ENCODE measurements at regions not wholly inside any gene's neighbourhood (a gene's known extent, or its start where the extent isn't known, plus 50 kb on each side); places are given as distances from the start of the nearest gene placed in this dataset.

DNA sequence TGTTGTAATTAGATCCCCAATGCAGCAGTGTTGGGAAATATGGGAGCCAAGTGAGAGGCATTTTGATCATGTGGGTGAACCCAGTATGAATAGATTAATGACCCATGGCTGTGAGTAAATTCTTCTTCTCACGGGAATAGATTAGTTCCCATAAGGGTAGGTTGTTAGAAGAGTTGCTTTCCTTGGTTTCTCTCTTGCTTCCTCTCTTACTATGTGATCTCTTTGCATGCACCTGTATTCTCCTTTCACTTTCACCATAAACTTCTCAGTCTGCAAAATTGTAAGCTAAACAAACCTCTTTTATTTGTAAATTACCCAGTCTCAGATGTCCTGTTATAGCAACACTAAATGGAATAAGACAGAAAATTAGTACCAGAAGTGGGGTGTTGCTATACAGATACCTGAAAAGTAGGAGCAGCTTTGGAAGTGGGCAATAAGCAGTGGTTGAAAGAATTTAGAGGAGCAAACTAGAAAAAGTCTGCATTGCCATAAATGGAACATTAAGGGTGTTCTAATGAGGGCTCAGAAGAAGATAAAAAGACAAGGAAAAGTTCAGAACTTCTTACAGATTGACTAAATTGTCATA, 1090.0 kb upstream of the ARRDC3 start:
- ATAC-seq (no peak), DNase-seq (no peak)
- intact Hi-C loops (cut with micrococcal nuclease): no loop called here

DNA sequence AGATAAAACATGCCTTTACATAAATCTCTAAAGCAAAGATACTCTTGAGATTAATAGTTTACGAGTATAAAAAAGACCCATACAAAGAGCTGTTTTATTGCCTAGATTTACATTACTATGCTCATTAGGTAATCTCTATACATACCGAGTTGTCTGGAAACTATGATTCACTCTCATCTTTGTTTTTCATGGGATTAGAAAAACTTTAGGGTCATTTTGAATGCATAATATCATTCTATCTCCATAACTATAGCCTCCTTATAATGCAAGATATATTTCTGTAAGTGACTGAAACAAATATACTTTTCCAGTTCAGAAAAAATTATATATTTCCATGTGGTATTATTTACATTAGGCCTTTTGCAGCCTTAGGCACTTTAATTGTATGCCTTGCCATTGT, 1088.7 kb upstream of the ARRDC3 start:
- no peak for ATAC-seq
- intact Hi-C loops (cut with micrococcal nuclease): no loop called here

DNA sequence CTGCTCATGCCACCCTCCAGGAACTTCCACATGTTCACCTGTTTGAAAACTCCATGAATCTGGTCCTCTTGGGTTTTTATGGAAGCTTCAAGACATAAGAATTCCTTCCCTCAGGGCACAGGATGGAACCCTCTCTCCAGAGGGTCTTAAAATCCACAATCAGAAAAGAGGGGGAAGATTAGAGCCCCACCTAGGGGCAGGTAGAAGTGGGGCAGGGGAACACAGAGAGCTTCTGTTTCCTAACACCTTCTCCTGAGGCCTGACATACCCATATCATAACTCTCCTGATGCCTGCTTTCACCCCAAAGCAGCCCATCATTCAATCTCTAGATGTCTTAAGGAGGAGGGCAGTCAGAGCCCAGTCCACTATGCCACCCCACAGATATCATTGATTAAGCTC, 1087.7 kb upstream of the ARRDC3 start:
- no peak for ATAC-seq
- intact Hi-C loops (cut with micrococcal nuclease): no loop called here
- DNase-seq: no peak

More for the DNA sequence above, 1088.7 kb upstream of the ARRDC3 start:
- no peak for DNase-seq

DNA sequence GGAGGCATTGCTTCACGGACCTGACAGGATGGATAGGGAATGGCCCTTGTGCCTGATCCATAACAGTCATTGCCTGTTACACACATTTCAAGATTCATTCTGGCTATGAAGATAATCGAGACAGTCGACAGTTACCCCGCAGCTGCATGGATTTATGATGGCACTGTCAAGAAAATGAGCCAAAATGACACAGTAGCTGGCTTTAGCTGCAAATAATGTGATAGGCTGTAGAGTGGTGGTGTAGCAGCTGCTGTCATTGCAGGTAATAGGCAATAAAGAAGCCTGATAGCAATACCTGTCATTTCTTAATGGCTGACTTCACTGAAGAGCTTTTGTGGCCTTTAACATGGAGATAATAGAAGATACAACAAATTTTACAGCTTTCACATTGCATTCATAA, 1085.2 kb upstream of the ARRDC3 start:
- DNase-seq (no peak), ATAC-seq (no peak)
- intact Hi-C loops (cut with micrococcal nuclease): no loop called here

DNA sequence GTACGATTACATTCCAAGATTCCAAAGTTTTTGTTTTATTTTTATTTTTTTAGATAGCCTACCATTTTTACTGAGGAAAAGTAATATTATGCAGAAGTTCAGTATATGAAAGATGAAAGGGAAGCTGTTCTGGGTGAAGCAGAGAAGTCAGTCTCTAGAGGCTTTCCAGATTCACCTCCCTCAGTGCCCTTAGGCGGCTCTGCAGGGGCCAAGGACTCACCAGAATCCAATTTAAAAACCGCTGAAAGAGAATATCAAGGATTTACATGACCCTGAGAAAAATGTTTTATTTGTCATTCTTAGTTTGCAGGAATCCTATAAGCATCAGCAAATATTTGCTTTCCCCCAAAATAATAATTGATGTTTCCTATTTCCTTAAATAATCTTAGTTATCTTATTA, 1084.6 kb upstream of the ARRDC3 start:
- ATAC-seq (no peak), DNase-seq (no peak)
- intact Hi-C loops (cut with micrococcal nuclease): no loop called here

DNA sequence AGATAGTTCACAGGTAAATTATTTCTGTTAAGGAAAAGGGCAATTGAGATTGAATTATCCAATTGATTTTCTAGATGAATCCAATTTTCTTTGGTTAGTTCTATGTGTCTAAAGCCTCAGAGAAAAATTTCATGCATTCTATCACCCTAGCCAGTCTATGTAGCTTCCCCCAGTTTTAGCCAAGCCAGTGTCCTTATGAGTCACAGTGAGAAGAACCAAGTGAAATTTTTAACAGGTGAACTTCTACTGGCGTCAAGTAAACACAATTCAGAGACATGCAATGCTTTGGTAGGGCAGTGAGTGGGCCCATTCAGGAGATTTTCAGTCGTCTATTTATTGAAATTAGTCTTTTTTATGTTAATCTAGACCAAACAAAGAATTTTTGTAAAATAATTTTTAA, 1077.4 kb upstream of the ARRDC3 start:
- no peak for ATAC-seq

DNA sequence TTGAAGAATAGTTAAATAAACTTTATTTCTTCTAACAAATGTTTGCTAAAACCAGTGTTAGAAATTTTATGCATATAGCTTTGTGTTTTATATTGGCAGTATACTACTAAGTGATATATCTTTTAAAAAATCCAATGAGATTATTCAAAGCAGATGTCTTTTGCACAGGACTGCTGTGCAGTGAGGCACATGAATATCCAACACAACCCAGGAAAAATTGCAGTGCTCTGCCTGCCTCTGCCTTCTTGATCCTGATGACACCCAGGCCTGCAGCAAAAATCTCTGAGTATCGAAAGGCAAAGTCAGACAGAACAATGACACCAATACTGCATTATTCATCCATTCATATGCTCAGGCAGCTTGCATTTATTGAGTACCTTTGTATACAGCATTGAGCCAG, 1076.5 kb upstream of the ARRDC3 start:
- DNase-seq (no peak), ATAC-seq (no peak)
- intact Hi-C loops (cut with micrococcal nuclease): no loop called here

More for the DNA sequence above, 1077.4 kb upstream of the ARRDC3 start:
- intact Hi-C loops (cut with micrococcal nuclease): no loop called here
- no peak for DNase-seq

DNA sequence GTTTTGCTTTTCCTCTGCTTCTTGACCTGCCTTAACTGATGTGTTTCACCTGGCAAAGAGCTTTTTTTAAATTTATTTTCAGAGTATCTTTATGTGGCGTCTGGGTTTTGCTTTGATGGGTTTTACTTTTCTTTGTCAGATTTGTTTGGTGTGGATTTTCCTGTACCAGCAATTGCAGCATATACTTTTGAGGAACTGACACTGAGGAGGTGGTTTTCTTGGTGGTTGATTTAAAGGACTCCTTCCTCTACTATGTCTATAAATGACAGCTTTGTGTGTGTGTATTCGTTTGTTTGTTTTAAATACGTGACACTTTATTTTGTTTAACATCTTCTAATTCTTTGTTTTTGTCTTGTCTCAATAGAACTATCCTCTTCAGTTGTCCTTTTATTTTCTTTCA, 1071.9 kb upstream of the ARRDC3 start:
- ATAC-seq (no peak), DNase-seq (no peak)
- intact Hi-C loops (cut with micrococcal nuclease): no loop called here

DNA sequence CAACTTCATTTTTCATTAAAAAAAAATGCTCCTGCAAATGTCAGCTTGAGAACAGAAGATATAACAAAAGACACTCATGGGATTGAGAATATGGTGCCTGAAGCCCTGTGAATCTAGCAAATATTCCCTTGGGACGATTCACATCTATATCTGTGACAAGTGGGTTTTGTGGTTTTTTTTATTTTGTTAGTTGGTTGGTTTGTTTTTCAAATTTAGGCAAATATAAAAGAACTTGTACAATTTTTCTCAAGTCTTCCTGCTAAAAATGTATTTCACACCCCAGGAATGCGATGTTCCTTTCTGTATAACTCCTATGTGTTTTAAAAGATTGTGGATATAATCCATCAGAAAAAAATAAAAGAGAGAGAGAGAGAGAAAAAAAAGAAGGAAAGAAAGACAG, 1061.8 kb upstream of the ARRDC3 start:
- intact Hi-C loops (cut with micrococcal nuclease): no loop called here
- no peak for ATAC-seq
- DNase-seq: no peak

DNA sequence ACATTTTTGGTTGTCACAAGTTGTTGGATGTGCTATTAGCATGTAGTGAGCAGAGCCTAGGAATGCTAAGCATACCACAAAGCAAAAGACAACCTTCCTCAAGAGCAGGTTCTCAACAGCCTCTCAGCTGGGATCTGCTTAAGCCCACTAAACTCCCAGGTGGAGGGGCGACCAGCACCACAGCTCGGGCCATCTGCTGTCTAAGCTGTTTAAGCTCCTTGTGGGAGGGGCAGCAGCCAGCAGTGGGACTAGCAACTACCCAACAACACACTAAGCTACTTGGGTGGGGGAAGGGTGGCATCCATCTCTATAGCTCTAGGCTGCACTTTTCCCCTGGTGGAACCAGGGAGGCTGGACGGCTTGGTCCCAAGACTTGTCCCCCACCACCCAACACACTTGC, 1052.7 kb upstream of the ARRDC3 start:
- no peak for ATAC-seq

DNA sequence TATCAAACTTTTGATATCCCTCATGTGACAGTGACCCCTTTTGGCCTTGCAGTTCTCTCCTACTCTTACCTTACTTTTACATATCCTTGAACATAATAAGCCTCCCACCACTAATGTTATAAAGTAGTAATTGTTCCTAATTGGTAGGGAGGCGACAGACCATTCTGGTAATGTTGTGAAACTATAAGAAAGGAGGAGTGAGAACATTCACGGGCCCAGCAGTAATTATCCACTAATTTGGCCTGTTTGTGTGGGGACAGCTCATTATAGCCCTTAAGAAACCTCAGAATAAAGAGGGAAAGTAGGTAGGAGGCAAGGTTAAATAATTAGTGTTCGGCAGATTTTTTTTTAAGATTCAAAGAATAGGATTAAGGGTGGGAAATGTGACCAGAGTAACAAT, 1046.5 kb upstream of the ARRDC3 start:
- no peak for DNase-seq
- intact Hi-C loops (cut with micrococcal nuclease): no loop called here
- no peak for ATAC-seq

More for the DNA sequence above, 1052.7 kb upstream of the ARRDC3 start:
- no peak for DNase-seq
- intact Hi-C loops (cut with micrococcal nuclease): no loop called here

DNA sequence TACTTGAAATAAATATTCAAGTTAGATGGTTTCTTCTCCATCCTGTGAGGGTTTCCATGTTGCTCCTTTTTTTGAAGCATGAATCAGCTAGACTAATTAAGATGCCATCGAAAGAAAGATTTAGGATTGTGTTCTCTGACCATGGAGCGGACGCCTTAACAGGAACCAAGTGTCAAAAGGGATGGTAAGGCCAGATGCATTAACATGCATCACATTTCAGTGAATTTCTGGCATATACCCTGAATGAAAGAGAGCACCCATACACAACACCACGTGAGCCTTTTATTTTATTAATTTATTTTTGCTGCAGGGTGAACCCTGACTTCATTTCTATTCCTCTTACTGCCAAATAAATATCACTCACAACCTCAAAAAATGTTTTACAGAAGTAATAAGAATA, 1045.3 kb upstream of the ARRDC3 start:
- intact Hi-C loops (cut with micrococcal nuclease): no loop called here
- no peak for ATAC-seq
- DNase-seq: no peak

DNA sequence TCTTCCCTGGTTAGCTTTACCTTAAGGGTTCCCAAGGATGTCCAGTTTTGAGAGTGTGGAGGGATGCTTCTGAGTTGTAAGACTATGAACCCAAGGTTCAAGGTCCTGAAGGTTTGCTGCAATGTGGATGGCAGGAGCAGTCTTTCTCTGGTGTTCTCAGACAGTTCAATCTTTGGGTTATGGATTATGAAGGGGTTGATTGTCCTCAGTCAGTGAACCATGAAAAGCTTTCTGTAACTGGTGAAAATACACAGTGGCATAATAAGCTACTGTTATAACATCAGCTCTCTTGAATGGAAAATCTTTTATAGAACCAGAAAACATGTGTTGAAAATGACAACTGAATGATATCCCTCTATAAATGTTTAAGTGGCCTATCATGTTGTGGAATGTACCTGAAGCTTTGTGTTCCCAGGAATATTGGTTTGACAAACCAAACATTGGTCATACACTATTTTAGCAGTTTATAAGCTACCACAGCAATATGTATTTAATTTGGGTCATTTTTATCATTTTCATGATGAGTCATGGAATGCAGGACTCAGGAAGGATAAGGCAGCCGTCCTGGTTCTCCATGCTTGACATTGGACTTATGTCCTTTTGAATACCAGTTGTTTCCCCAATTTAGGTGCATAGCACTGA, 1041.8 kb upstream of the ARRDC3 start:
- no peak for DNase-seq
- intact Hi-C loops (cut with micrococcal nuclease): no loop called here
- ATAC-seq: no peak

DNA sequence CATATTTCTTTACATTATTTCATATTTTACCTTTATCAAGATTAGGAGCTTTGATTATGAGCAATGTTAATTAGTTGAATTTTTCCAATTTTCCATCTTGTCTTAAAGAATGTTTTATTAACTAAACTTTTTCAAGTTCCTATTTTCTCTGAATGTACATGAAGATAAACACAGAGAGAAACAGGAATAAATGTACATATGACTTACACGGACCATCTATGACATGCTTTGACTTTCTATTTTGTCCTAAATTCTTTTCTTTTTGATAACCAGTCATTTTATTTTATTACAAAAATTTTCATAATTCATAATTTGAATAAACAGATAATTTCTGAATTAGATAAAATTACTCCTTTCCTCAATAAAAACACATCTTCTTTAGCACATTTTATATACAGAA, 1038.8 kb upstream of the ARRDC3 start:
- intact Hi-C loops (cut with micrococcal nuclease): no loop called here
- no peak for ATAC-seq
- DNase-seq: no peak

DNA sequence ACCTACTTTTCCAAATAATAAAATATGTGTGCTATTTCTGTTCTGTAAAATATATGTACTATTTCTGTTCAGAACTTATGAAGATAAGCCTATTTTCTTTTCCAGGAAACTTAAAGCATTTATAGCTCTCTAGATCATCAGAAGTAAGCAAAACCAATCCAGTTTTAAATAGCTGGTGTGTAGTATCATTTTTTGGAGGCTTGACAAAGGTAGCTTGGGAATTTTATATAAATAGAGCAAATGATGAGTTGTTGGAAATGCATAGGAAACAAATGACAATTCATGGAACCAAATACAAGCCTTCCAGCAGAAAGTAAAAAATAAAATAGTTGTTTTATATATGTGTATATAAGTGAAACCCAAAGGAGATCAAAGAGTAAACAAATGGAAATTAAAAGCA, 1038.1 kb upstream of the ARRDC3 start:
- ATAC-seq (no peak), DNase-seq (no peak)
- intact Hi-C loops (cut with micrococcal nuclease): no loop called here

DNA sequence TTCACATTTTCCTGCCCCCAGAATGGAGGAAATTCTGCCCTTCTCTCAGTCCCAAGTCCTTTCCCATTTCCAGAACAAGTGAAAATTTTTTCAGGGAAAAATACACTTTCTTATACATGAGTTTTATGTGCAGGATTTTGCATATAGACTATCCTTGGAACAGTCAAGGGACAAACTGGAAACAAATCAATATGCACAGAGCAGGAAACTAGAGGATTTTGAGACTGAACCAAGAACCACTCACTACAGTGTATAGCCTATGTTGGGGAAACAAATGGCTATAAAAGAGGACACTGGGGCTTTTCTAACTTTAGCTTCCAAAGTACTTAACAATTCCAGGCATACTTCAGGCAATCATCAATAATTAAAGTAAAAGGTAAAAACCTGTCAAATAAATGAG, 1036.1 kb upstream of the ARRDC3 start:
- DNase-seq: no peak
- intact Hi-C loops (cut with micrococcal nuclease): no loop called here
- no peak for ATAC-seq

DNA sequence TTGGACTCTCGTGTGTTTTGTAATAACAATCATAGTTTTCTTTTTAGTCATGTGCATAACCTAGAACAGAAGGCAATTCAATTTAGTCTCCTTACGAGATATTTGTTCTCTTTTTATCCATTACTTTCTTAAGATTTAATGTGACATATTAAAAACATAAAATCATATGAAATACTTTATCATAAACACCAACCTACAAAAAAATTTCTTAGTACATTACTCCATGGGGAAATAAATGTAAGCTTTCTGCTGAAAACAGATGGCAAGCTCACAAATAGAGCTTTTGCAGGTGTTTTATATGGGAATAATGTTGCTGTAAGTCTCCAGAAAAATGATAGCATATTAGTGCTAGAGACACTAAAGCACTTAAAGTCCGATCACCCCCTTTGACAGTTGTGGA, 1035.2 kb upstream of the ARRDC3 start:
- no peak for ATAC-seq
- no peak for DNase-seq
- intact Hi-C loops (cut with micrococcal nuclease): no loop called here

DNA sequence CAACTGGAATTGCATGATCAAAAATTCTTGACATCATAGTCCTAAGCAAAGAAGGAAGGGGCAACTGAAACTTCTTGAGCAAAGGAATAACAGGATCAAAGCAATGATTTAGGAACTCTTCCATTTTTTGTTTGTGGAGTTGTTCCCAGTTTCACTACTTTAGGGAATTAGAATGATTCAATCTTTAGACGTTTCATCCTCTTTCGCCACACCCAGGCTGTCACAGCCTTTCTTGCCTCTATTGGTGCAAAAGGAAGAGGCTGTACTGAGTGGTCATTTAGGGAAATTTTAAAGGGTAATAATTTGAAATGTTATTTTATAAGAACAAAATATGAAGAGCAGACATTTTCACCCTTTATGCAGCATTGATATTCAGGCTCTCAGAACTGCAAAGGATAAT, 1026.0 kb upstream of the ARRDC3 start:
- ATAC-seq (no peak), DNase-seq (no peak)
- intact Hi-C loops (cut with micrococcal nuclease): no loop called here

DNA sequence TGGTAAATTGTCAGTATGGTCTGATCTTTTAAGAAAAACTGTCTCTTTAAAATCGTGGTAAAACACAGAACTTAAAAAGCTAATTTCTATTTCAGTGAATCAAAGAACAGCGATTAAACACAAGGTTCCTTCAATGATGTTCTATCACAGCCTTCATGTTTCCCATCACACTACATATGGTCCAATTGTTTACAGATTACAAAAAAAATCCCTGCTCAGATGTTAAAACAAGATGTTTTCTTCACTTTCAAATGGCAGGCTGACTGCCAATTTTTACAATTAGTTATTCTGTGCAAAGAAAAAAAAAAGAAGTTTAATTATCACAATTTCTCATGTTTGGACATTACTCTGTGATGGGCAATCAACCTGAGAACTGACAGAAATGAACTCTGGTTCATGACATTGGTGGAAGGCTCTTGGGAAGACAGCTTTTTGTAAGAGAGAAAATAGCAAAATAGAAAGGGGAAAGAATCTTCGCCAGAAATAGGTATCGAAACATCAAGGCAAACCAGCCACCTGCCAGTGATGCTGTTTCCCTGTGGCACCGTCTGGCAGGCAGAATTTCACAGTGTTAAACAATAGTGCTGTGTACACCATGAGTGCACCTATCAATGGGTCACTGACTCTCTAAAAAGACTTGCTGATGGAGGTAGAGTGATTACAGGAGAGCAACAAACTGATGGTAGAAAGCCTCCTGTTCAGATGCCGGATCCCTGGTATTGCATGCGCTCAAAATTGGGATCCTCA, 1020.0 kb upstream of the ARRDC3 start:
- intact Hi-C loops (cut with micrococcal nuclease): no loop called here
- no peak for DNase-seq
- ATAC-seq: no peak

DNA sequence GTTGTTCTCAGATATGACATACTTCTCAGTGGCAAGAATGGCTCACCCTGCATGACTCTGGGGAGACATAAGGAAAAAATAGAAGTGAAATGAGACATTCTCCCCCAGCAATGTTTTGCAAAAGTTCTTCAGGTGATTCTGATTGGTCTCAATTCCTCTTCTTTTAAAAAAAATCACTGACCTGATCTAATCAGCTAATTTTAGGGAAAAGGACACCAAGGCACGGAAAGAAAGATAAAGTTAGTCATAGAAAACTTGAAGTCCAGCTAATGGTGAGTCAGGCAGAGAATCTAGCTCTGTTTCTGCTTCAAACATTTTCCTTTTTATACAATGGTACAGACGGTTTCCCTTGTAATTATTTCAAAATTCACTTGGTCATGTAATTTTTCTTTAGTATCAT, 1018.9 kb upstream of the ARRDC3 start:
- ATAC-seq (no peak), DNase-seq (no peak)
- intact Hi-C loops (cut with micrococcal nuclease): no loop called here

DNA sequence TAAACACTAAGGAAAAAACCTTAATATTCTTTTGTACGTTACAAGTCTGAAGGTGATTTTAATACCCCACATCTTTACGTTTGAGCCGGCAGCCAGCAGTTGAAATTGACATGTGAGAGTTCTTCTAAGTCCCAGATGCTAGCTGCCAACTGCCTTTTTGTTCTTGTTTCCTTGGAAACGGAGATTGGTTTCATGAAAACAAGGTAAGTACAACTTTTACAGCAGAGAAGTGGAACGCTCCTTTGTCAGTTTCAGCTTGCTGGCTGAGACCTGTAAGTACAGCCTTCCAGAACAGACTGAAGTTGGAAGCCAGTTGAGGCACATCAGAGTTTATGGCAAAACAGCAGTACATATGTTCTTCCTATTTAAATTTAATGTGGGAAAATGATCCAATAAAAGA, 1018.4 kb upstream of the ARRDC3 start:
- DNase-seq: no peak
- ATAC-seq: no peak
- intact Hi-C loops (cut with micrococcal nuclease): no loop called here

Data from left ventricle myocardium superior (tissue), 1 donor.